Caco-2 (cell line): ENCODE measurements at regions not wholly inside any gene's neighbourhood (a gene's known extent, or its start where the extent isn't known, plus 50 kb on each side); places are given as distances from the start of the nearest gene placed in this dataset.

Experiments
- BruUV-seq: library from RNA; stranded (reverse); fragments of 400-500 nt; replicated peaks from 2 replicates; lab custom pipeline; 2021; lab: Mats Ljungman, UMichigan
- CTCF ChIA-PET: fragments of 300-600 bp; sonication (Branson Sonifier 250); formaldehyde crosslinking; loops from one replicate; lab custom pipeline; 2022; ENCODE audit warnings: antibody characterized with exemption; lab: Charles Lee
- POLR2A ChIA-PET: fragments of 300-600 bp; sonication (Branson Sonifier 250); formaldehyde crosslinking; loops from one replicate; lab custom pipeline; 2022; ENCODE audit warnings: antibody characterized with exemption; lab: Charles Lee
- DNase-seq, 2 experiments: peaks; one replicate each; pipeline versions ENCODE4 v3.0.0 to v3.0.0-alpha.2; 2020 to 2022
- H3K27me3 ChIP-seq: replicated peaks from 2 replicates; pipeline ENCODE4 v1.6.0; 2011; ENCODE audit warnings: low read length; ENCODE audit not compliant: control insufficient read depth, insufficient read depth
- H3K36me3 ChIP-seq: 2 replicates; pipeline ENCODE4 v1.5.1; 2011; ENCODE audit warnings: low read length; ENCODE audit not compliant: control insufficient read depth, insufficient read depth
- H3K4me1 ChIP-seq: fragments of 250-450 bp; sonication (Bioruptor Pico); 2 replicates; pipeline ENCODE4 v1.5.1; 2020; ENCODE audit warnings: mild to moderate bottlenecking
- H3K4me3 ChIP-seq: 2 replicates; pipeline ENCODE4 v1.5.1; 2011; ENCODE audit warnings: low read depth, mild to moderate bottlenecking, control low read depth, low read length
- H3K9me3 ChIP-seq: fragments of 250-450 bp; sonication (Bioruptor Pico); 2 replicates; pipeline ENCODE4 v1.5.1; 2020; ENCODE audit warnings: mild to moderate bottlenecking, moderate library complexity
- H3K27ac Mint-ChIP-seq: one replicate; pipeline ENCODE4 v1.8.0; 2022; ENCODE audit warnings: mixed read lengths; ENCODE audit not compliant: unreplicated experiment
- H3K27me3 Mint-ChIP-seq: one replicate; pipeline ENCODE4 v1.8.0; 2022; ENCODE audit warnings: mixed read lengths; ENCODE audit not compliant: insufficient read depth, unreplicated experiment
- H3K36me3 Mint-ChIP-seq: one replicate; pipeline ENCODE4 v1.8.0; 2022; ENCODE audit warnings: mild to moderate bottlenecking, mixed read lengths; ENCODE audit not compliant: insufficient read depth, unreplicated experiment
- H3K4me1 Mint-ChIP-seq: one replicate; pipeline ENCODE4 v1.8.0; 2022; ENCODE audit warnings: low read depth, mixed read lengths; ENCODE audit not compliant: unreplicated experiment
- H3K4me3 Mint-ChIP-seq: one replicate; pipeline ENCODE4 v1.8.0; 2022; ENCODE audit warnings: mild to moderate bottlenecking, moderate library complexity, mixed read lengths; ENCODE audit not compliant: unreplicated experiment
- H3K9me3 Mint-ChIP-seq: one replicate; pipeline ENCODE4 v1.8.0; 2022; ENCODE audit warnings: mixed read lengths; ENCODE audit not compliant: unreplicated experiment
- intact Hi-C: fragments of 100-400 bp; cut with micrococcal nuclease; formaldehyde crosslinking; loops from one replicate; pipeline ENCODE4 v1.10.0; 2022; ENCODE audit not compliant: unreplicated experiment
- TF ChIP-seq, protein P1 (sequence below), 2 experiments: fragments of 200-600 bp in 1 of 2; IDR thresholded peaks; 1 replicate in 1 of 2; 2 replicates in 1 of 2; pipeline versions ENCODE4 v1.5.1 to v1.8.0; 2011 to 2022; ENCODE audit warnings: antibody characterized with exemption in 1 of 2, control low read depth in 1 of 2, inconsistent platforms in 1 of 2, low read depth in 1 of 2, low read length in 1 of 2, mild to moderate bottlenecking in 1 of 2, moderate library complexity in 1 of 2; ENCODE audit not compliant: insufficient read depth in 1 of 2, severe bottlenecking in 1 of 2, unreplicated experiment in 1 of 2

DNA sequence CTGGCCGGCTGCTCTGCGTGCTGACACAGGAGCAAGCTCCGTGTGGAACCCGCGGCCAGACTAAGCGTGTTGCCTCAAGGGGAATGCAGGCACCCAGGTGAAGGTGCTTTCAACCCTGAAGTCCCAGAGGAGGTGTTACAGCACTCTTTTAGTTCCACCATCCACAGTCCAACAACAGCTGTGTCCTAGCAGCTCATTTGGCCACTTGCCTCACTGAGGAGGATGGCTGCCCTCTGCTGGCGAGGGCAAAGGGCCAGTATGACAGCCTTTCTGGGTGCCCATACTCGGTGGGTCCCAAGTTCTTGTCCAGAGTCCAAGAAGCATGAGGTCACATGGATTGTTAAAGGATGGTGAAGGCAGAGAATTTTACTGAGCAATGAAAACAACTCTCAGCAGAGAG is 87.8 kb downstream of the C3orf85 start:
- BruUV-seq: no TSS peak
- ChIA-PET POLR2A (no interaction called here), CTCF (interaction anchor here (0.7 to 1.6 kb wide), 3 partner anchors 126 to 563 kb away, joined by 3 to 27 read pairs (median 5); no protein-coding TSS in a partner anchor)
- H3K4me3 ChIP-seq: no peak overlapping the region
- TF ChIP-seq, protein P1, sequence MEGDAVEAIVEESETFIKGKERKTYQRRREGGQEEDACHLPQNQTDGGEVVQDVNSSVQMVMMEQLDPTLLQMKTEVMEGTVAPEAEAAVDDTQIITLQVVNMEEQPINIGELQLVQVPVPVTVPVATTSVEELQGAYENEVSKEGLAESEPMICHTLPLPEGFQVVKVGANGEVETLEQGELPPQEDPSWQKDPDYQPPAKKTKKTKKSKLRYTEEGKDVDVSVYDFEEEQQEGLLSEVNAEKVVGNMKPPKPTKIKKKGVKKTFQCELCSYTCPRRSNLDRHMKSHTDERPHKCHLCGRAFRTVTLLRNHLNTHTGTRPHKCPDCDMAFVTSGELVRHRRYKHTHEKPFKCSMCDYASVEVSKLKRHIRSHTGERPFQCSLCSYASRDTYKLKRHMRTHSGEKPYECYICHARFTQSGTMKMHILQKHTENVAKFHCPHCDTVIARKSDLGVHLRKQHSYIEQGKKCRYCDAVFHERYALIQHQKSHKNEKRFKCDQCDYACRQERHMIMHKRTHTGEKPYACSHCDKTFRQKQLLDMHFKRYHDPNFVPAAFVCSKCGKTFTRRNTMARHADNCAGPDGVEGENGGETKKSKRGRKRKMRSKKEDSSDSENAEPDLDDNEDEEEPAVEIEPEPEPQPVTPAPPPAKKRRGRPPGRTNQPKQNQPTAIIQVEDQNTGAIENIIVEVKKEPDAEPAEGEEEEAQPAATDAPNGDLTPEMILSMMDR (IDR thresholded peaks at IDR 0.05; ENCODE audit: insufficient read depth in 1 of 2, low read depth in 1 of 2, low read length in 1 of 2, severe bottlenecking in 1 of 2, unreplicated experiment in 1 of 2): peak; percentile 38 to 55
- H3K27me3 ChIP-seq: no peaks in the 10 kb centered on the region
- intact Hi-C loops: loop anchor here (1.0 to 10.0 kb wide), 3 partner anchors 98 to 201 kb away; no protein-coding TSS in a partner anchor
- Mint-ChIP-seq H3K4me1 (no peaks in the 10 kb centered on the region), H3K9me3 (peaks cover 5% of the 10 kb centered on the region), H3K4me3 (no peak overlapping the region), H3K27me3 (no peaks in the 10 kb centered on the region), H3K27ac (no peak overlapping the region), H3K36me3 (no peaks in the 10 kb centered on the region)
- no peaks in the 10 kb centered on the region for H3K4me1 ChIP-seq
- H3K9me3 ChIP-seq: no peaks in the 10 kb centered on the region
- H3K36me3 ChIP-seq: no peaks in the 10 kb centered on the region
- peak; percentile 54 to 56 for DNase-seq

DNA sequence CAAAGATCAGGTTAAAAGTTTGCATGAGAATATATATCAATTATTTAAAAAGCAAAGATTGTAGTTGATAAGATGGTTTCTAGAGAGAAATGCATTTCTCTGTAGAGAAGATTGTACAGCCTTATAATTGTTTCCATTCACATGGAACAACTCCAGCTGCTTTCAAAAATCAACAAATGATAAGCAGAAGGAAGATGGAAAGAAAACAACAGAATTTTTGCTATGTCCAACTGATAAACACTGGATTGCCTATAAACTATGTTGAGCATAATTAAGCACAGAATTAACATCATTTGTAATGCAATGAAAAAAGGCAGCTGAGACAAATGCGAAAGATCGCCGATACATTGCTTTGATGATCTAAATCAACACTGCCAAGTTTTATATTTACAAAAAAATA is 89.0 kb downstream of the C3orf85 start:
- Mint-ChIP-seq H3K27me3 (no peaks in the 10 kb centered on the region), H3K36me3 (no peaks in the 10 kb centered on the region), H3K4me1 (no peaks in the 10 kb centered on the region), H3K9me3 (no peaks in the 10 kb centered on the region), H3K27ac (no peak overlapping the region), H3K4me3 (no peak overlapping the region)
- ChIA-PET POLR2A (no interaction called here), CTCF (no interaction called here)
- no peak for DNase-seq
- TF ChIP-seq, protein P1 (IDR thresholded peaks at IDR 0.05; ENCODE audit: insufficient read depth in 1 of 2, low read depth in 1 of 2, low read length in 1 of 2, severe bottlenecking in 1 of 2, unreplicated experiment in 1 of 2): no peak
- H3K4me3 ChIP-seq: no peak overlapping the region
- no peaks in the 10 kb centered on the region for H3K9me3 ChIP-seq
- intact Hi-C loops: loop anchor here (10.0 kb wide), 1 partner anchor 131 kb away; no protein-coding TSS in a partner anchor
- H3K4me1 ChIP-seq: no peaks in the 10 kb centered on the region
- H3K36me3 ChIP-seq: no peaks in the 10 kb centered on the region
- H3K27me3 ChIP-seq: no peaks in the 10 kb centered on the region
- no TSS peak for BruUV-seq

DNA sequence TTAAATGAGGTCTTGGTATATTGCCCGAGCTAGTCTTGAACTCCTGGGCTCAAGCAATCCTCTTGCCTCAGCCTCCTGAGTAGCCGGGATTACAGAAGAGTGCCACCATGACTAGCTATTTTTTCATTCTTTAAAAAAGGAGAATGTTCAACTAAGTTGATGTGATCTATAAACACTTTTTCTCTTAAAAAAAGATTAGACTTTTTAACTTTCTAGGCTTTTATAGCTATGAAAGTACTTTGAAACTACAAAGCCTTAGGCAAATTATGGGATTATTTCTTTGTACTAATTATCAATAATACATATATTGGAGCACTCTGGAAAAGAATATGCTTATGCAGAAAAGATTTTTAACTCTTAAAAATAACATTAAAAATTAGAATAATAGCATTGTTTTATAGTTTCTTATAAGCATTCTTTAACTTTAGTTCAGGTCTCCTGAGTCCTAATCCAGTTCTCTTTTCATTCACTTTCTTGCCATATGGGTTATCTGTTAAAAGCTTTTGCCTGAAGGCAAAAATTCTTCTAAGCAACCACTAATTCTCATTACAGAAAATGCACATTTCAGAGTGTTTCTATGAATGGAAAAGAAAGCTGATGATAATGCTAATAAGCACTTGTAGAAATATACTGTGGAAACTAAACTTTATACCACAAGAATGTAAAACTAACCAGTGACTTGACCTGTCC is 87.8 kb downstream of the DPPA2 start:
- no peak for DNase-seq
- H3K27me3 Mint-ChIP-seq: no peaks in the 10 kb centered on the region
- CTCF ChIA-PET: no interaction called here
- no peaks in the 10 kb centered on the region for H3K9me3 ChIP-seq
- no peaks in the 10 kb centered on the region for H3K36me3 Mint-ChIP-seq
- no peaks in the 10 kb centered on the region for H3K36me3 ChIP-seq
- H3K9me3 Mint-ChIP-seq: no peaks in the 10 kb centered on the region
- no TSS peak for BruUV-seq
- no peaks in the 10 kb centered on the region for H3K4me1 ChIP-seq
- no peak overlapping the region for H3K27ac Mint-ChIP-seq
- H3K27me3 ChIP-seq: no peaks in the 10 kb centered on the region
- H3K4me3 ChIP-seq: no peak overlapping the region
- H3K4me3 Mint-ChIP-seq: no peak overlapping the region
- intact Hi-C loops: loop anchor here (10.0 kb wide), 1 partner anchor 134 kb away; no protein-coding TSS in a partner anchor
- H3K4me1 Mint-ChIP-seq: no peaks in the 10 kb centered on the region
- POLR2A ChIA-PET: no interaction called here
- TF ChIP-seq, protein P1 (IDR thresholded peaks at IDR 0.05; ENCODE audit: insufficient read depth in 1 of 2, low read depth in 1 of 2, low read length in 1 of 2, severe bottlenecking in 1 of 2, unreplicated experiment in 1 of 2): no peak
